Muscle of leg (tissue), 3 donors: ENCODE measurements at regions not wholly inside any gene's neighbourhood (a gene's known extent, or its start where the extent isn't known, plus 50 kb on each side); places are given as distances from the start of the nearest gene placed in this dataset.

ENCODE experiments used
- DNase-seq: peaks from one replicate; pipeline ENCODE4 v3.0.0; 2013
- H3K27ac ChIP-seq: one replicate; pipeline ENCODE4 v1.5.1; 2013; ENCODE audit warnings: mild to moderate bottlenecking, low read length, control low read depth
- H3K27me3 ChIP-seq: one replicate; pipeline ENCODE4 v1.6.1; 2013; ENCODE audit warnings: low read length; ENCODE audit not compliant: control insufficient read depth, insufficient read depth
- H3K36me3 ChIP-seq: one replicate; pipeline ENCODE4 v1.6.1; 2013; ENCODE audit warnings: low read length; ENCODE audit not compliant: control insufficient read depth, insufficient read depth
- H3K4me1 ChIP-seq: one replicate; pipeline ENCODE4 v1.6.1; 2013; ENCODE audit warnings: low read length; ENCODE audit not compliant: control insufficient read depth, insufficient read depth
- H3K4me3 ChIP-seq: one replicate; pipeline ENCODE4 v1.5.1; 2013; ENCODE audit warnings: low read length, control low read depth
- H3K9me3 ChIP-seq: replicated peaks from 2 replicates; pipeline ENCODE4 v1.6.1; 2013; ENCODE audit warnings: low read depth, low read length; ENCODE audit not compliant: control insufficient read depth
- whole genome bisulfite sequencing: methylation state at CpG from one replicate; pipeline ENCODE4 v1.1.5; 2013; ENCODE audit warnings: missing lambda C conversion rate; ENCODE audit not compliant: insufficient coverage; 5-methylcytosine and 5-hydroxymethylcytosine counted together

DNA sequence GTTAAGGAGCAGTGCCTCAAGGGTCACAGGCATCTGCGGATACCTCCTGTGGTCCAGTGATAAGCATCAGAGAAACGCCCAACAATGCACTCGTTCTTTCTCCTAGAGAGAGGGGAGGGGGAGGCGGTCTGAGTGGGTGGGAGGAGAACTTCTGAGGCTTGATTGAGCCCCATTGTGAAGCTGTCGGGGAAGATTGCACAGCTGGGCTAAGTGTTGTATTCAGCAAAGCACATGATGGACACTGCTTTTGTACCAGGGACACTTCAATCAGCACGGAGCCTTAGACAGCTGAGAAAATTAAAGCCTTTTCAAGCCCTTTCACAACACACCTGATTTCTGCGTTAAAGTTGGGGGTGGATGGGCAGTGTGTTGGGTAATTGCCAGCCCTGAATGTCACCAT, 230.3 kb upstream of the GHITM start:
- DNase-seq, result no peak
- H3K9me3 ChIP-seq, result no peaks in the 10 kb centered on the region
- H3K4me1 ChIP-seq, result no peaks in the 10 kb centered on the region
- H3K27me3 ChIP-seq, result peaks cover 2% of the 10 kb centered on the region
- H3K4me3 ChIP-seq, result no peak overlapping the region
- 17% methylated on average over 1 of the region's 7 CpGs for WGBS
- H3K27ac ChIP-seq, result no peak overlapping the region
- no peaks in the 10 kb centered on the region for H3K36me3 ChIP-seq

DNA sequence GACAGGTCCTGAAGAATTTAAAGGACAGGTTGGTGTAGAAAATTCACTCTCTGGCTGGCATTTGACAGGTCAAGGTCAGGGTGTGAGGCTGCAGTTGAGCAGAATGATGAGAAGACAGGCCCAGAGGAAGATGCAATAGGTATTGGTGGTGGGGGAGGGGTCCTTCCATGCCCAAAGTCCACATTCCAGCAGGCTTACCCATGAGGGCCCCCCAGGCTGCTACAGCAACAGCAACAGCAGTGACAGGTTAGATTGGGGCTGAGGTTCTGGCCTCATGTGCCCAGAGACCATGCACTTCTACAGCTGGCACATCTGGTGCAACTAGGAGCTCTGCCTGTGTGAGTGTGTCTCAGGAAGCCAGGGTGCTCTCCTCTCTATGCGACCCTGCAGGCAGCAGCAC, 223.5 kb upstream of the GHITM start:
- no peaks in the 10 kb centered on the region for H3K27me3 ChIP-seq
- no peak overlapping the region for H3K27ac ChIP-seq
- WGBS, result 0% methylated on average over 1 of the region's 1 CpG
- no peaks in the 10 kb centered on the region for H3K4me1 ChIP-seq
- no peaks in the 10 kb centered on the region for H3K36me3 ChIP-seq
- H3K9me3 ChIP-seq, result no peaks in the 10 kb centered on the region
- DNase-seq, result no peak
- H3K4me3 ChIP-seq, result no peak overlapping the region

DNA sequence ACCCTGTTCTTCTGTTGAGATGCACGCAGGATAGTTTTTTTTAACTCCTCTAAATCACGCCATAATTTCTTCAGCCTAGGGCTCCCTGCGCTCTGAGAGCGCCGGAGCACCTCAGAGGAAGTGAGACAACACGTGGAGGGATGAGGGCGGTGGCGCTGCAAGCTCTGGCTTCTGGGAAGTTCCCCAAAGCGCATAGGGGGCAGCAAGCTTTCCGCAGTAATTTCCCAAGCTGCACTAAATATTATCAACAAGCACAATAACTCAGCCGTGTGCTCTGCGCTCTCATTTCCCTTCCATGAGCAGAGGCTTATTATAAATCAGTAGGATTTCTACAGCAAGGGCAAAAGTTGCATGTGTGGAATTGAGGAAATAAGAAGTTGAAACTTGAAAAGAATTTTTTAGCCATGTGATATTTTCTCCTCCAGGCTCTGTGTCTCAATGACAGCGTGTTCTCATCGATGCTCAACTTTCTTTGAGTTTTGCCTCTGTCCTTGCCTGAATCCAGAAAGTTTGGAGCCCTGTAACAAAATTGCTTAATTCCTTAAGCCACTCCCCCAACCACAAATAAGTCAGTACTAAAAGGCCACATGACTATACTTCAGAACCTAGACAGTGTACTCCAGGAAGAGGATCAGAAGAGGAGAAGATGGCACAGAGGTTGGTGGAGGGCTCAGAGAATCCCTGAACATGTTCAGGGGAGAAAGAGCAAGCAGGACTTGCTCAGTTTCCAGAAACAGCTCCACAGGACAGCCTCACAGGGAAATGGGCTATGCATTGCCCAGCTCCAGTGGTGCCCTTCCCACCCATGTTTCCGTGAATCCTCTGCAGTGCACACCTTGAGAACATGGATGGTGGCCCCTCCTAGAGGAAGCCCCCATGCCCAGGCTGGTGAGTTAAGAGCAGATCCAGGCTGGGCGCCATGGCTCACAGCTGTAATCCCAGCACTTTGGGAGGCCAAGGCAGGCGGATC, 221.5 kb upstream of the GHITM start:
- Histone ChIP-seq H3K27ac (no peak overlapping the region), H3K36me3 (no peaks in the 10 kb centered on the region), H3K27me3 (peaks cover 2% of the 10 kb centered on the region), H3K4me3 (no peak overlapping the region), H3K4me1 (no peaks in the 10 kb centered on the region), H3K9me3 (no peaks in the 10 kb centered on the region)
- WGBS, result 64% methylated on average over 3 of the region's 17 CpGs
- peak; percentile 46 for DNase-seq

DNA sequence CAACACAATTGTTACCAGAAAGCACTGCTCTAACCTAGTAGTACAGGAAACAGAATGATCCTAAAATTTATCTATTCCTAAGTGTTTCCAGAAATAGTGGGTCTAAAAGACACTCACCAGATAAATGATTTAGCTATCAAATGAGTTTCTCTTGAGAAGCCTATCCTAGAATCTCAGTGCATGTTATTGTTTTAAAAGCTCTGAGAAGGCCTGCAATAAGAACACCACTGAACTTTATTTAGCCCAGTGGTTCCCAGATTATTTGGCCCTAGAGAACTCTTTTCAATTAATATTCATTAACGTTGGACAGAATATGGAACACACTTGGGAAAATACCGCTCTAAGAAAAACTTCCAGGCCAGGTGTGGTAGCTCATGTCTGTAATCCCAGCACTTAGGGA, 220.1 kb upstream of the GHITM start:
- Histone ChIP-seq H3K4me1 (no peaks in the 10 kb centered on the region), H3K36me3 (no peaks in the 10 kb centered on the region), H3K27ac (no peak overlapping the region), H3K4me3 (no peak overlapping the region), H3K27me3 (peaks cover 2% of the 10 kb centered on the region), H3K9me3 (no peaks in the 10 kb centered on the region)
- no peak for DNase-seq
- 80% methylated on average over 1 of the region's 2 CpGs for WGBS

DNA sequence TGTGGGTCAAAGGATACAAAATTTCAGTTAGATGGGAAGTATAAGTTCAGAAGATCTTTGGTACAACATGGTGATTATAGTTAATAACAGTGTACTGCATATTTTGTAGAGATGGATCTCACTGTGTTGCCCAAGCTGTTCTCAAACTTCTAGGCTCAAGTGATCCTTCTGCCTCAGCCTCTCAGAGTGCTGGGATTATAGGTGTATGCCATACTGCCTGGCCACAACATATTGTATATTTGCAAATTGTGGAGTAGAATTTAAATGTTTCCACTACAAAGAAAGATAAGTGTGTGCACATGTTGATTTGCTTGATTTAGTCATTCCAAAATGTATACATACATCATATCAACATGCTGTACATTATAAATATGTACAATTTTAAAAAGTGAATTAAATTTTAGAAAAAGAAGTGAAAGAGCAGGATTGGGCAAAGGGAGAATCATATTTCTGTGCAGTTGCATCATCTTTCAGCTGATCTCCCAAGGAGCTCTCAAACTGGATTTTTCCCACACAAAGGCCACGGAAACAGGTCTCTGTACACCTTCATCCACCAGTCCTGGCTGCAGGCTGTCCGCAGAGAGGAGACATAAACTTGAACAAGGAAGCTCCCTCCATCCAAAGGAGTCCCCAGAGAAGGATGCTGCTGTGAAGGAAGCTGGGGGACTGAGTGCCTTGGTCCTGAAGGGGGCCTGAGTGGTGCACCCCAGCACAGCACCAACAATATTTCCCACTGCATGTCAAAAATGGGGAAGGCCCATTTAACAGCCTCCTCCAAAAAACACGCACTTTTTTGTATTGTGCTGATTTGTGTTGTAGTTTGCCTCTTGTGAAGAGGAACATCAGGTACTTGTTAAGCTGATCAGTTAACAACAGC, 217.1 kb upstream of the GHITM start:
- H3K36me3 ChIP-seq, result no peaks in the 10 kb centered on the region
- no peaks in the 10 kb centered on the region for H3K4me1 ChIP-seq
- no peak overlapping the region for H3K4me3 ChIP-seq
- no CpG with 5 or more reads among the region's 3 CpGs for WGBS
- H3K27me3 ChIP-seq, result peaks cover 2% of the 10 kb centered on the region
- H3K27ac ChIP-seq, result no peak overlapping the region
- DNase-seq, result no peak
- no peaks in the 10 kb centered on the region for H3K9me3 ChIP-seq

DNA sequence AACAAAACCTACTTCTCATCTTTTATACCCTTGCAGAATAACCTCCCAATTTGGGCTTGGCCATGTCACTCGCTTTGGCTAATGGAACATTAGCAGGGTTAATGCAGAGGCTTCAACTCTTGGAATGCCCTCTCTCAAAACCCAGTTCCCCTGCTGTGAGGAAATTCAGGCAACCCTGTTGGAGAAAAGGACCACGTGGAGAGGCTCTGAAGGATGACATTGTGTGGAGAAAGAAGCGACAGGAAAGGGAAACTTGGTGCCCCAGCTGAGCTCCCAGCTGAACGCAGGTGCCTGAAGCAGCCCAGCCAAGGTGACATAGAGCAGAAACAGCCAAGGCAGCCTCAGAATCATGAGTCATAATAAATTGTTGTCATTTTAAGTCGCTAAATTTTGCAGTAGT, 214.2 kb upstream of the GHITM start:
- Histone ChIP-seq H3K27me3 (peaks cover 2% of the 10 kb centered on the region), H3K27ac (no peak overlapping the region), H3K36me3 (no peaks in the 10 kb centered on the region), H3K4me1 (no peaks in the 10 kb centered on the region), H3K9me3 (no peaks in the 10 kb centered on the region), H3K4me3 (no peak overlapping the region)
- DNase-seq, result no peak
- WGBS, result 35% methylated on average over 4 of the region's 5 CpGs

DNA sequence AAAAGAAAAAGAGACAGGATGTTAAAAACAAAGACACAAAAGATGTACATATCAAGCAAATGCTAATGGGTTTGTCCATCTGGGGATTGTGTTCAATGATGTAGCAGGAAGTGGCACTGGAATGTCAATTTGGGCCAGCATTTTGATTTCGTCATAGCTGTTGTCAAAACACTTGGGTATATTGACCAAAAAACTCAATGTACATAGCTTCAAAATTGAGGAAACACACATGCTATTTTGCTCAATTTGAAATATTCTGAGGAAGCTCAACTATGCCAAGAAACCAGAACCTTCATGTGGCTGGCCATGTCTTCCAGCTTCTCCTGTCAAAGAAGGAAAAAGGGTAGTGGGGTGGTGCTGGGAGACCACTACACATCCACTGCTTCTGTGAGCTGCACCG, 212.7 kb upstream of the GHITM start:
- H3K4me1 ChIP-seq, result no peaks in the 10 kb centered on the region
- no peak overlapping the region for H3K27ac ChIP-seq
- no peak for DNase-seq
- no peak overlapping the region for H3K4me3 ChIP-seq
- H3K27me3 ChIP-seq, result peaks cover 2% of the 10 kb centered on the region
- WGBS, result 67% methylated on average over 2 of the region's 2 CpGs
- H3K36me3 ChIP-seq, result no peaks in the 10 kb centered on the region
- H3K9me3 ChIP-seq, result no peaks in the 10 kb centered on the region

DNA sequence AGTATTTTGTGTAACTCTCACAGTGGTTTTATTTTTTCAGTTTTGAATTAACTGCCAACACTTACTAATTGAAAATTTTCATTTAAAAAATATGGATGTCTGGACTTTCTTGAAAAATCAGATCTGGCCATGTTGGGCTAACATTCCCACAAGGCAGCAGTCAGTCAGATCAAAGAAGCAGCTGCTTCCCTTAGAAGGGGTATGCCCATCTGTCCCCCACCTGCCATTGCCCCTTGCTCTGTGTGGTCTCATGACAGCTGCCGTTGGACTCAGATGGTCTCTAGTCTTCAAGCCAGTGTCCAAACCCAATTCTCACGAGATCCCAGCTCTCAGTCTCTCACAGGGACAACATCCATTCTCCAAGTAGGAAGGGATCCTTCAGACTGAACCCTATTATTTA, 212.1 kb upstream of the GHITM start:
- Histone ChIP-seq H3K36me3 (no peaks in the 10 kb centered on the region), H3K27me3 (peaks cover 2% of the 10 kb centered on the region), H3K27ac (no peak overlapping the region), H3K4me1 (no peaks in the 10 kb centered on the region), H3K4me3 (no peak overlapping the region), H3K9me3 (no peaks in the 10 kb centered on the region)
- DNase-seq, result peak; percentile 11
- 60% methylated on average over 2 of the region's 2 CpGs for WGBS

DNA sequence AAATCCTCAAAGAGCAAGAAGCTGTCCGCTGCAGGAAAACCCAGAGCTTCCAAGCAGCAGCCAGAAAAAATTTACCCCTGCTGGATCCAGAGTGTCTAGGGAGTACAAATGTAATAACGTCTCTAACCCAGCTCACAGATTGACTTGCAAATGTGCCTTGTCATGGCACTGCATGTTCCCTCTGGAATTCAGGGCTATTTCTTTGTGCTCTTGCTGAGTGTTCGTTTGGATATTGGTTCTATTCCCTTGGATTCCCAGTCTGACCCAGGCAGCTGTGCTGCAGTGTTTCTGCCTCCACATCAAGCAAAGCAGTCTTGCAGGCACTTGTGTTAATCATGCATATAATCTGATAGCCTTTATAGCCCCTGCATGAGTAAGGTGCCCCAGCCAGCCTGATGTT, 209.9 kb upstream of the GHITM start:
- 17% methylated on average over 2 of the region's 3 CpGs for WGBS
- DNase-seq, result no peak
- no peaks in the 10 kb centered on the region for H3K36me3 ChIP-seq

DNA sequence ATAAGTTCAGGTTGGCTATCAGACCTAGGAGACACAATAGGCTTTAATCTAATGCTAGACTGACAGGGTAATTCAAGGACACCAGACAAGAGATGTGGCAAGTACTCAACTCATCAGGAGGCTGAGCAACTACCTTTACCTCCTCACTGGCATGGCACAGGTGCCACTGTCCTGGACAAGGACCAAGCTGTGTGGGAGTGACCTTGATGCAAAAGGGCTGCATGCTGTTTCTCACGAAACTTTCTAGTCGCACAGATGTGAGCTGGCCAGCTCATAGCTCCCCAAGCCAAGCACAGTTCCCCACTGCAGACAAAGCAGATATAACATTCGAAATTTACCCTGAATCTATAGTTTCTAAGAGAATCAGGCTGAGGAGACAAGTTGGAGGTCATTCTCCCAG, 207.6 kb upstream of the GHITM start:
- Histone ChIP-seq H3K4me3 (no peak overlapping the region), H3K27me3 (no peaks in the 10 kb centered on the region), H3K4me1 (no peaks in the 10 kb centered on the region), H3K9me3 (no peaks in the 10 kb centered on the region), H3K27ac (no peak overlapping the region), H3K36me3 (no peaks in the 10 kb centered on the region)
- no peak for DNase-seq
- no CpG with 5 or more reads among the region's 3 CpGs for WGBS

More for the DNA sequence above, 209.9 kb upstream of the GHITM start:
- Histone ChIP-seq H3K27me3 (no peaks in the 10 kb centered on the region), H3K4me3 (no peak overlapping the region), H3K9me3 (no peaks in the 10 kb centered on the region), H3K27ac (no peak overlapping the region), H3K4me1 (no peaks in the 10 kb centered on the region)
